HPDE6-E6E7 (cell line): ENCODE measurements at regions not wholly inside any gene's neighbourhood (a gene's known extent, or its start where the extent isn't known, plus 50 kb on each side); places are given as distances from the start of the nearest gene placed in this dataset.
"Not testable (repeated sequence)": the region's sequence is repeated elsewhere in the genome, so short reads cannot be mapped to it uniquely, and the experiment has no call there.

ENCODE experiments used
- DNase-seq: peaks from one replicate; pipeline ENCODE4 v3.0.0; 2011; ENCODE audit warnings: missing footprints; ENCODE audit errors: extremely low spot score

GRCh38 chr2:82137441-82137840, 1832.9 kb upstream of the LRRTM1 start:
- DNase-seq = no peak

DNA sequence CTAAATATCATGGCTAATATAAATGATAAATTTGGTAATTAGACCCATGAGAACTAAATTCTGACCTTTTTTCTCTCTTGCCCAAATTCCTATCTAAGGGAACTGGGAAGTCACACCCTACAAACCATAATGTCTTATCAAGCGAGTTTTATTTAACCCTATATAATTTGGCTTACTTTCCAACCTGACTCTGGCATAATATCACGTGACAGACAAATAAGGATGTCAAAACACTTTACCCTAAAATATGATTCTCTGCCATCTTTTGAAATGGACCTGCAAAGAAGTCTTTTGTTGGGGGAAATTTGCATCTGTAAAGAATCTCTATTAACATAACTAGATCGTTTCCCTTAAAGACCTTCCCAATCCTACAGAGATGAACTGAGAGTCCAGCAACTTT, 1823.5 kb upstream of the LRRTM1 start:
- DNase-seq = no peak

- DNase-seq = no peak
These were observed 1820.1 kb upstream of the LRRTM1 start for GRCh38 chr2:82124629-82125028.

- DNase-seq = no peak
These were observed 1816.1 kb upstream of the LRRTM1 start for GRCh38 chr2:82120654-82121053.

DNA sequence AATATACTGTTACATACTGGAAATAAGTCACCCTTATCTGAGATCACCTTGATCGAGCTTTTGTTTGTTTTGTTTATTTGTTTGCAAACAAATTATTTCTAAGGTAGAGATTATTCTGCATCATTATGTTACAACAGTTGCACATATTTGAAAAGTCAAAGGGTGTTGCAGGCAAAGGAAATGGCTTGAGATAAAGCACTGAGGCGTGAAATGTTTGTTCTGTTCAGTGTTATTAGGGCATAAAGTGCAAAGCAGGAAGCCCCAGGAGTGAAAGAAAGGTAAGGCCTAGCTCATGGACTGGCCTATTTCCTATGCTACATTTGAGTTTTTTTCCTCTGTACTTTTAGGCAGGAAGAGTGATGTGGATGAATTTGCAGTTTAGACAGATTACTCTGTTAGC, 1815.6 kb upstream of the LRRTM1 start:
- no peak for DNase-seq

DNA sequence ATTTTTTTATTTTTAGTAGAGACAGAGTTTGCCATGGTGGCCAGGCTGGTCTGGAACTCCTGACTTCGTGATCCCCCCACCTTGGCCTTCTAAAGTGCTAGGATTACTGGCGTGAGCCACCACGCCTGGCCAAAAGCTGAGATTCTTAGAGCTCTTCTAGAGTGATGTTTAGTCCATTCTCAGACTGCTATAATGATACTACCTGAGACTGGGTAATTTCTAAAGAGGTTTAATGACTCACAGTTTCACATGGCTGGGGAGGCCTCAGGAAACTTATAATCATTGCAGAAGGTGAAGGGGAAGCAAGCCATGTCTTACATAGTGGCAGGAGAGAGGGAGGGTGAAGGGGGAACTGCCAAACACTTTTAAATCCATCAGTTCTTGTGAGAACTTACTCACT, 1804.9 kb upstream of the LRRTM1 start:
- DNase-seq = no peak

GRCh38 chr2:82098617-82099016, 1794.1 kb upstream of the LRRTM1 start:
- no peak for DNase-seq

DNA sequence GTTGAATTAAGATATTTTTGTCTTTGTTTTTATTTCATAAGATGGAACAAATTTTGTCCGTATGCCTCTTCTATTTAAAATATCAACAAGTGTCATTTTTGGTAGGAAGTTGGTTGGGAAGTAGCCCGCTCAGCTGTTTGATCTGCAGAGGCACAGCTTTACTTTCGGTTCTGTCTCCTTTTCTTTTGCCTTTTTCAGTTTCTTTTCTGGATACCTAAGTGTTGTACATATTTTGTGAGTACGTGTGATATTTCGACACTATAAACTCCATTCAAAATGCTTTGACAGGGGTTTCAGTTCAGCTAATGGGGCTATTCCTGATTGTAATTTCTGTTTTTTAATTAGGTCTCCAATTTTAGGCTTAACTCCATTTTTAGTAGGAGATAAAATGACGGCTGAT, 1785.0 kb upstream of the LRRTM1 start:
- no peak for DNase-seq

GRCh38 chr2:82084679-82085392, 1780.3 kb upstream of the LRRTM1 start:
- DNase-seq = no peak

DNA sequence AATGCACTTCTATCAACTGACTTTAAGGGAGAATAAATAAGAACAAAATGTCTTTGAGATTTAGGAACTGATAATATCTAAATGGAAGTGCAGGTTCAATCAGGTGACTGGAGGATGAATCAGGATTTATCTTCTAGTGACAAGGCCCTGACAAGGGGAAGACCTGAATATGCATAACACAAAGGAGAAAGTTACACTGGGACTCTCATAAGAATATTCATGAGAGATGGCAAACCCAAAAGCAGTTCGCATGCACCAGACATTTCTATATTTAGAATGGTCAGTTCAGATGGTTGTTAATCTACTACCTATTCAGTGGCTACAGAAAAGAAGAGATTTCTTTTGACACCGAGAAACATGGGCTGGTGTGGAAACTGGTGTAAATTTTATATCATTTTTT, 1771.3 kb upstream of the LRRTM1 start:
- no peak for DNase-seq

GRCh38 chr2:82062463-82062862, 1757.9 kb upstream of the LRRTM1 start:
- peak; percentile 3 for DNase-seq

DNA sequence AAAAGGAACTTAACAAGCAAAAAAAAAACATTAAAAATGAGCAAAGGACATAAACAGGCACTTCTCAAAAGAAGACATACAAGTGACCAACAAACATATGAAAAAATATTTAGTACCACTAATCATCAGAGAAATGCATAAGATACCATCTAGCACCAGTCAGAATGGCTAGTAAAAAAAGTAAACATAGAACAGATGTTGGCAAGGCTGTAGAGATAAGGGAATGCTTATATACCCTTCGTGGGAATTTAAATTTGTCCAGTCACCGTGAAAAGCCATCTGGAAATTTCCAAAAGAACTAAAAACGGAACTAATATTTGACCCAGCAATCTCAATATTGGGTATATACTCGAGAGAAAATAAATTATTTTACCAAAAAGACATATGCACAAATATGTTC, 1751.3 kb upstream of the LRRTM1 start:
- no peak for DNase-seq

- DNase-seq = no peak
These were observed 1739.3 kb upstream of the LRRTM1 start for GRCh38 chr2:82043867-82044266.

DNA sequence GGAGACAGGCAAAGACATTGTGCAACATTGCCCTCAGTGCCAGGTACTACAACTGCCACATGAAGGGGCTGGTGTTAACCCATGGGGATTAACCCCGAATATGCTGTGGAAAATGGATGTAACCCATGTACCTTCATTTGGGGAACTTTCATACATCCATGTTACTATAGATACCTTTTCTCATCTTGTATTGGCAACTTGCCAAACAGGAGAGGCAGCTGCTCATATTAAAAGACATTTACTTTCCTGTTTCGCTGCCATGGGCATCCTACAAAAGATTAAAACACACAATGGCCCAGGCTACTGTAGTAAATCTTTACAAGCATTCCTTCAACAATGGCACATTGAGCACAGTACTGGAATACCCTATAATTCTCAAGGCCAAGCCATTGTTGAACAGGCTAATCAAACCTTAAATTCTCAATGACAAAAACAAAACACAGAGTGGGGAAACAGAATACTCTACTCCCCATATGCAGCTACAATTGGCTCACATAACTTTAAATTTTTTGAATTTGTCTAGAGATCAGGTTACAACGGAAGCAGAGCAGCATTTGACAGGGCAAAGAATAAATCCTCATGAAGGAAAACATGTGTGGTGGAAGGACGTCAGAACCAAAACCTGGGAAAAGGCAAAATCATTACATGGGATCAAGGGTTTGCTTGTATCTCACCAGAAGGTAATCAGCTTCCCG, 1723.5 kb upstream of the LRRTM1 start:
- DNase-seq = no peak

GRCh38 chr2:82023710-82024109, 1719.2 kb upstream of the LRRTM1 start:
- no peak for DNase-seq

- DNase-seq = no peak
These were observed 1709.1 kb upstream of the LRRTM1 start for GRCh38 chr2:82013641-82014040.

GRCh38 chr2:82007071-82007664, 1702.6 kb upstream of the LRRTM1 start:
- peak; percentile 10 for DNase-seq

GRCh38 chr2:82005889-82006288, 1701.3 kb upstream of the LRRTM1 start:
- not testable (repeated sequence) for DNase-seq

GRCh38 chr2:82001614-82002013, 1697.1 kb upstream of the LRRTM1 start:
- no peak for DNase-seq

GRCh38 chr2:82000606-82001005, 1696.1 kb upstream of the LRRTM1 start:
- no peak for DNase-seq

- no peak for DNase-seq
These were observed 1691.8 kb upstream of the LRRTM1 start for GRCh38 chr2:81996332-81996731.

- DNase-seq = no peak
These were observed 1686.7 kb upstream of the LRRTM1 start for GRCh38 chr2:81991282-81991681.

DNA sequence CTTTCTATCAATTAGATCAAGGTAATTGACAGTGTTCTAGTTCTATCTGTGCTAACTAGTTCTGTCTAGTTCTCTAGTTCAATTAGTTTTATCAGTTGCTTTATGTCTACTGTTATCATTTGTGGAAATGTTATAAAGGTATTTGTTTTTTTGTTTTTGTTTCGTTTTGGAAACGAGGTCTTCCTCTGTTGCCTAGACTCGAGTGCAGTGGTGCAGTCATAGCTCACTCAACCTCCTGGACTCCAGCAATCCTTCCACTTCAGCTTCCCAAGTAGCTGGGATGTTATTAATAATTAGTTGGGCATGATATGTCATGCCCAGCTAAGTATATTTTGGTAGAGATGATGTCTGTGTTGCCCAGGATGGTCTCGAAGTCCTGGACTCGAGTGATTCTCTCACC, 1682.8 kb upstream of the LRRTM1 start:
- DNase-seq = no peak
